Esophagus squamous epithelium (tissue), 5 donors: ENCODE measurements at regions not wholly inside any gene's neighbourhood (a gene's known extent, or its start where the extent isn't known, plus 50 kb on each side); places are given as distances from the start of the nearest gene placed in this dataset.

Experiments used
- DNase-seq: peaks from one replicate; lab custom pipeline; 2025; lab: John Stamatoyannopoulos, UW
- H3K27ac ChIP-seq, 4 donors: fragments of 200-600 bp; sonication (generic); one replicate each; pipeline ENCODE4 v1.5.1; 2016 to 2019; ENCODE audit warnings: mild to moderate bottlenecking in 1 of 4
- H3K27me3 ChIP-seq, 4 donors: fragments of 200-600 bp; sonication (generic); 1 replicate in 3 of 4; 2 replicates in 1 of 4; pipeline versions ENCODE4 v1.5.1 to v1.6.0; 2017 to 2021; ENCODE audit warnings: antibody characterized with exemption in 1 of 4
- H3K36me3 ChIP-seq, 3 donors: fragments of 200-600 bp; sonication (generic); one replicate each; pipeline ENCODE4 v1.5.1; 2016 to 2019
- H3K4me1 ChIP-seq, 3 donors: fragments of 200-600 bp; sonication (generic); one replicate each; pipeline ENCODE4 v1.5.1; 2017 to 2019
- H3K4me3 ChIP-seq, 4 donors: fragments of 200-600 bp; sonication (generic); 1 replicate in 3 of 4; 2 replicates in 1 of 4; pipeline ENCODE4 v1.5.1; 2016 to 2019; ENCODE audit warnings: mild to moderate bottlenecking in 2 of 4, moderate library complexity in 1 of 4
- H3K9me3 ChIP-seq, 3 donors: fragments of 200-600 bp; sonication (generic); one replicate each; pipeline ENCODE4 v1.5.1; 2016 to 2019
- POLR2A ChIP-seq, 4 donors: fragments of 450-650 bp; IDR thresholded peaks; one replicate each; pipeline ENCODE4 v1.6.1; 2017; ENCODE audit warnings: antibody characterized with exemption in 4 of 4, mild to moderate bottlenecking in 4 of 4, moderate library complexity in 3 of 4
- WGBS, 2 donors: methylation state at CpG; one replicate each; pipeline ENCODE4 v1.1.5; 2018; 5-methylcytosine and 5-hydroxymethylcytosine counted together
- intact Hi-C: fragments of 100-400 bp; cut with DNase I; formaldehyde crosslinking; loops from one replicate; pipeline ENCODE4 v1.15.0; 2022
- TF ChIP-seq, protein P1 (sequence below), 6 experiments: fragments of 450-650 bp in 4 of 6; fragments of 200-600 bp in 2 of 6; sonication (generic) in 2 of 6; IDR thresholded peaks; one replicate each; pipeline ENCODE4 v1.5.1; 2016 to 2019; ENCODE audit warnings: antibody characterized with exemption in 6 of 6, mild to moderate bottlenecking in 4 of 6, moderate library complexity in 4 of 6
- donor health status: DM: yes; HTN: yes; CAD: no.

DNA sequence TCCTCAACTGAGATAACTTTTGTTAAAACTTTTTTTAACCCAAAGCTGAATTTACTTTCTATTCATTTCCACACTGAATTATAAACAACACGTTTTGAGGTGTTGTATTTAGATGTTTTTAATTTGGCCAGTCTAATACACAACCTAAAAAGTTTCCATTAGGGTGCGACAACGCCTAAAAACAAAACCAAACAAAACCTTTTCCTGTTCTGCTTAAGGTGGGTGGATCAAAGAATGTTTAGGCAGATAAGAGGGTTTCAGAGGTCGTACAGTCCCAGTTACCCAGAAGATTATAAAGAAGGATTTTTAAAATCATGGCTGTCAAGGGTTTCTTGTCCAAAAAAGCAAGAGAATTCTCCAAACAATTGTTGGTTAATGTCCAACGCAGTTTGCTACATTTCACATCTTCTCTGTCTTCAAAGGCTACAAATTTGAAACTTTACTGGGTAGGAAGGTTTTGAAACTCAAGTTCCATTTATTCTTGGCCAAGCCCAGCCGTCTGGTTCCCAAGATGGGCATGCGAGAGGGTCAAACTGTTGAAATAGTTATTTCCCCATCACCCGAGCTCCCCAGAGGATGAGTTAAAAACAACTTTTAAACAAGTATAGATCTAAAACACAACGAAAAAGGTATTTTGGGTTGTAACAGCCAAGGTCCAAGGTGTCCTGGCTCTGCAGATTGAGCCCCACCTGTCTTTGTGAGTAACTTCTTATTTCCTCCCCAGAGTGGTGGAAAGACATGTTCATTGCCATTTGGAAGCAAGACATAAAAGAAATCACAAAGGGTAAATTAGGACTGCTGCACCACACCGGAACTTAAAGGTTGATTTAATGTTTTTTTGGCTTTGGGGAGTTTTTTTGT is 122.8 kb upstream of the MAP3K1 start:
- H3K9me3 ChIP-seq: no peaks in the 10 kb centered on the region
- H3K27ac ChIP-seq: no peak overlapping the region
- H3K36me3 ChIP-seq: no peaks in the 10 kb centered on the region
- TF ChIP-seq POLR2A (IDR thresholded peaks at IDR 0.05): no peak
- TF ChIP-seq, protein P1, sequence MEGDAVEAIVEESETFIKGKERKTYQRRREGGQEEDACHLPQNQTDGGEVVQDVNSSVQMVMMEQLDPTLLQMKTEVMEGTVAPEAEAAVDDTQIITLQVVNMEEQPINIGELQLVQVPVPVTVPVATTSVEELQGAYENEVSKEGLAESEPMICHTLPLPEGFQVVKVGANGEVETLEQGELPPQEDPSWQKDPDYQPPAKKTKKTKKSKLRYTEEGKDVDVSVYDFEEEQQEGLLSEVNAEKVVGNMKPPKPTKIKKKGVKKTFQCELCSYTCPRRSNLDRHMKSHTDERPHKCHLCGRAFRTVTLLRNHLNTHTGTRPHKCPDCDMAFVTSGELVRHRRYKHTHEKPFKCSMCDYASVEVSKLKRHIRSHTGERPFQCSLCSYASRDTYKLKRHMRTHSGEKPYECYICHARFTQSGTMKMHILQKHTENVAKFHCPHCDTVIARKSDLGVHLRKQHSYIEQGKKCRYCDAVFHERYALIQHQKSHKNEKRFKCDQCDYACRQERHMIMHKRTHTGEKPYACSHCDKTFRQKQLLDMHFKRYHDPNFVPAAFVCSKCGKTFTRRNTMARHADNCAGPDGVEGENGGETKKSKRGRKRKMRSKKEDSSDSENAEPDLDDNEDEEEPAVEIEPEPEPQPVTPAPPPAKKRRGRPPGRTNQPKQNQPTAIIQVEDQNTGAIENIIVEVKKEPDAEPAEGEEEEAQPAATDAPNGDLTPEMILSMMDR (IDR thresholded peaks at IDR 0.05): no peak
- H3K27me3 ChIP-seq: no peaks in the 10 kb centered on the region
- peaks cover 0 to 20% (median 0%) of the 10 kb centered on the region in 3 donors for H3K4me1 ChIP-seq
- WGBS, 2 donors: 70 to 71% methylated on average over 10 of the region's 10 CpGs
- intact Hi-C loops: no loop called here
- no peak overlapping the region for H3K4me3 ChIP-seq
- no peak for DNase-seq

DNA sequence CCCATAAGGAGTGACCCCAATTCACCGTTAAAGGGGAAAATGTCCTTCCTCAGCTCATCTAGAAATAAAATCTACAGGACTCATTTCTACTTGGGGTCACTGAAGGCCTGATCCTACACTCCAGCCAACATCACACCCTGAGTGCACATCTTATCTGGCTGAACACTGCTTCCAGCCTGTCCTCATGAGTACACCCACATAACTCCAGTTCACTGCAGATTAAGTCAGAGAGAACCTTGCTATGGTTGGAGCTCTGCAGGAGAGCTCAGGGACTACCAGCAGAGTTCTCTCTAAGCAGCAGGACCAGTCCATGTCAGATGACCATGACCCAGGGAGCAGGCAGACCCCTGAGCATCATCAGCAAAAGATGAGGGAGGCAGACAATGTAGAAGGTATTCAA is 126.9 kb upstream of the MAP3K1 start:
- H3K27ac ChIP-seq: no peak overlapping the region
- no peak for TF ChIP-seq POLR2A (IDR thresholded peaks at IDR 0.05)
- TF ChIP-seq, protein P1 (IDR thresholded peaks at IDR 0.05): no peak
- no peak overlapping the region for H3K4me3 ChIP-seq
- intact Hi-C loops: no loop called here
- DNase-seq: no peak
- WGBS, 2 donors: 80 to 100% methylated on average over 1 of the region's 1 CpG
- H3K36me3 ChIP-seq: no peaks in the 10 kb centered on the region
- H3K9me3 ChIP-seq: no peaks in the 10 kb centered on the region
- H3K4me1 ChIP-seq: peaks cover 0 to 32% (median 12%) of the 10 kb centered on the region in 3 donors
- H3K27me3 ChIP-seq: no peaks in the 10 kb centered on the region

DNA sequence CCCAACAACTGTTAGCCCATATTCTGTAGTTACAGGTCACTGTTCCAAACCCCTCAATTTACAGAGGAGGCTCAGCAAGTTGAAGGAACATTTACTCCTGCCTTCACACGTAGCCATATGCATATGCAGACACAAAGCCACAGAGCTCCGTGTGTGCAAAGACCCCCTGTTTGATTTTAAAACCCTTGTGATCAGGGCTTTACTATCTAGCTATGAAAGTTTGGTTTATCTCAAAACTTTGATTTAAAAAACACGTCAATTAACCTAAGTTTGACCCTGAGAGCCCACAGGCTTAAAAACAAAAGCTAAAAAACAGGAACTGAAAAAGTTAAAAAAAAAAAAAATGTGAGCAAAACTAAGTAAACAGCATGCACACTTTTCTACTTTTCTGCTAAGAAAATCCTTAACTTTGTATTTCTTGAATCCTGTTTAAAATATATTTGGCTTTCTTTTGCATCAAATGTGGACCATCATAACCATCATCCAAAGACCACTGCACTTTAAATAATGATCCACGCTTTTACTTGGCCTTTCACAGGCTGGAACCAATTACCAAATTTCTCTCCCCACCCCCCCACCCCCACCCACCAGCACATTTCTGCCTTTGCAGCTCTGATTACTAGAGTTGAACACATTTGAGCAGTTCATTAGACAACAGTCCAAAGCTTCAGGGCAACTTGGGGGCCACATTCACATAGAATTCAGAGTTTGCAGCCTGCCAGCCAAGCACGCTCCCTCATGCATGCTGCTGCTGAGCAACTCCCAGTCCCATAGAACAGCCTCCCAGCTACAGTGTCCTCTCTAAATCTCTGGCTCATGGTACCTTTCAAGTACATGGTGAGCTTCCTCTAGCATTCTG is 128.8 kb upstream of the MAP3K1 start:
- H3K9me3 ChIP-seq: no peaks in the 10 kb centered on the region
- H3K4me1 ChIP-seq: peaks cover 0 to 42% (median 12%) of the 10 kb centered on the region in 3 donors
- H3K4me3 ChIP-seq: no peak overlapping the region
- TF ChIP-seq, protein P1 (IDR thresholded peaks at IDR 0.05): no peak
- TF ChIP-seq POLR2A (IDR thresholded peaks at IDR 0.05): no peak
- intact Hi-C loops: no loop called here
- no peaks in the 10 kb centered on the region for H3K27me3 ChIP-seq
- WGBS, 2 donors: 65 to 76% methylated on average over 5 of the region's 5 CpGs
- no peaks in the 10 kb centered on the region for H3K36me3 ChIP-seq
- H3K27ac ChIP-seq: peak overlapping the region in 3 of 4 donors; percentile 4 to 47 (median 36)
- DNase-seq: no peak

DNA sequence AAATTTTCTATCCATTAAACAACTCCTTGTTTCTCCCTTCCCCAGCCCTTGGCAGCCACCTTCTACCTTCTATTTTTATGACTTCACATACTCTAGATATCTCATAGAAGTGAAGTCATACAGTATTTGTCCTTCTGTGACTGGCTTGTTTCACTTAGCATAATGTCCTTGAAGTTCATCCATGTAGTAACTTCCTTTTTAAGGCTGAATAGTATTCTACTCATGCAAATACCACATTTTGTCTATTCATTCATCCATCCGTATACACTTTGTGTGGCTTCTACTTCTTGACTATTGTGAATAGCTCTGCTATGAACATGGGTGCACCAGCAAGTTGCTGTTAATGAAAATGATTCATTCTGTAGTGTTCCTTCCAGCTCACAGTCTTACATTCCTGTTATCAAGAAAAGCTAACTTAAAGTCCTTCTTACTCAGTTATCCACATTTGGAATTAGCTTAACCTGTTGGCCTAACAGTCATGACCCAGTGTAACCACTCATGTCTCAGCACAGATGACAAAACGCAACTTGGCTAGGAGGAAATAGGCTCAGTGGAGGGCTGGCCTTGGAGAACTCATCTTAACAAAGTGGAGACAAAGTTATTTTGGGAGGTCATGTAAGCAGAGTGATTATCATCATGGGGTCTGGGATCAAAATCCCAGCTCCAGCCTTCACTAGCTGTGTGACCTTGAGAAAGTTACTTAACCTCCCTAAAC is 129.7 kb upstream of the MAP3K1 start:
- 31 to 56% methylated on average over 2 of the region's 2 CpGs for WGBS, 2 donors
- Histone ChIP-seq H3K27ac (peak overlapping the region in 3 of 4 donors; percentile 4 to 47 (median 36)), H3K4me1 (peaks cover 0 to 51% (median 16%) of the 10 kb centered on the region in 3 donors), H3K4me3 (no peak overlapping the region), H3K36me3 (no peaks in the 10 kb centered on the region), H3K9me3 (no peaks in the 10 kb centered on the region), H3K27me3 (no peaks in the 10 kb centered on the region)
- intact Hi-C loops: no loop called here
- DNase-seq: no peak
- TF ChIP-seq POLR2A (IDR thresholded peaks at IDR 0.05): no peak
- TF ChIP-seq, protein P1 (IDR thresholded peaks at IDR 0.05): no peak
